GM13977 (cell line): ENCODE measurements at regions not wholly inside any gene's neighbourhood (a gene's known extent, or its start where the extent isn't known, plus 50 kb on each side); places are given as distances from the start of the nearest gene placed in this dataset.
"Not testable (repeated sequence)": the region's sequence is repeated elsewhere in the genome, so short reads cannot be mapped to it uniquely, and the experiment has no call there.

Source experiments
- DNase-seq: peaks from one replicate; pipeline ENCODE4 v3.0.0; 2012; ENCODE audit warnings: low spot score
- in situ Hi-C: fragments of 300-500 bp; cut with MboI; formaldehyde crosslinking; loops from one replicate; pipeline ENCODE4 v1.12.0; 2022; ENCODE audit warnings: low sequenced_read_pairs, low pct_unique_long_range_greater_than_20kb, mixed read lengths, inconsistent platforms; ENCODE audit not compliant: unreplicated experiment
- TF ChIP-seq, protein P1 (sequence below): IDR thresholded peaks from 2 replicates; pipeline ENCODE4 v1.5.1; 2012; ENCODE audit warnings: mild to moderate bottlenecking, control low read depth; ENCODE audit not compliant: insufficient read depth; ENCODE audit errors: extremely low read depth, missing control alignments

DNA sequence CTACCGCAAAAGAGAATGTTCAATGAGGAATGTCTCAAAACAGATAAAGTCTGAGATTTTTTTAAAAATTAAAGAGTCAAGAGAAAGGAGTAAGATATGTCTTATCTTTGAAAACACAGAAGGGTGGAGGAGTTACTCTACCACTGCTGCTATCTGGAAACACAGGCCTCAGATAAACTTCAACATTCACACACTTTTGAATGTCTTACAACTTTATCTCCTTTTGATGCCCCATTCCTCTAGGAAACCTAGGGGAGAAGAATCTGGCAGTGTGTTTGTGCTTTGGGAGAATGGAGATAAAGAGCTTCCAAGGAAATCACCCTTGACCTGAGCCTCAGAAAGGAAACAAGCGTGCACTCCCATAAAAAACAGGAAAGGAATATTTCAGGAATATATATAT, 468.2 kb downstream of the PLOD2 start:
- TF ChIP-seq, protein P1, sequence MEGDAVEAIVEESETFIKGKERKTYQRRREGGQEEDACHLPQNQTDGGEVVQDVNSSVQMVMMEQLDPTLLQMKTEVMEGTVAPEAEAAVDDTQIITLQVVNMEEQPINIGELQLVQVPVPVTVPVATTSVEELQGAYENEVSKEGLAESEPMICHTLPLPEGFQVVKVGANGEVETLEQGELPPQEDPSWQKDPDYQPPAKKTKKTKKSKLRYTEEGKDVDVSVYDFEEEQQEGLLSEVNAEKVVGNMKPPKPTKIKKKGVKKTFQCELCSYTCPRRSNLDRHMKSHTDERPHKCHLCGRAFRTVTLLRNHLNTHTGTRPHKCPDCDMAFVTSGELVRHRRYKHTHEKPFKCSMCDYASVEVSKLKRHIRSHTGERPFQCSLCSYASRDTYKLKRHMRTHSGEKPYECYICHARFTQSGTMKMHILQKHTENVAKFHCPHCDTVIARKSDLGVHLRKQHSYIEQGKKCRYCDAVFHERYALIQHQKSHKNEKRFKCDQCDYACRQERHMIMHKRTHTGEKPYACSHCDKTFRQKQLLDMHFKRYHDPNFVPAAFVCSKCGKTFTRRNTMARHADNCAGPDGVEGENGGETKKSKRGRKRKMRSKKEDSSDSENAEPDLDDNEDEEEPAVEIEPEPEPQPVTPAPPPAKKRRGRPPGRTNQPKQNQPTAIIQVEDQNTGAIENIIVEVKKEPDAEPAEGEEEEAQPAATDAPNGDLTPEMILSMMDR: no peak
- in situ Hi-C loops: no loop called here
- DNase-seq: no peak

DNA sequence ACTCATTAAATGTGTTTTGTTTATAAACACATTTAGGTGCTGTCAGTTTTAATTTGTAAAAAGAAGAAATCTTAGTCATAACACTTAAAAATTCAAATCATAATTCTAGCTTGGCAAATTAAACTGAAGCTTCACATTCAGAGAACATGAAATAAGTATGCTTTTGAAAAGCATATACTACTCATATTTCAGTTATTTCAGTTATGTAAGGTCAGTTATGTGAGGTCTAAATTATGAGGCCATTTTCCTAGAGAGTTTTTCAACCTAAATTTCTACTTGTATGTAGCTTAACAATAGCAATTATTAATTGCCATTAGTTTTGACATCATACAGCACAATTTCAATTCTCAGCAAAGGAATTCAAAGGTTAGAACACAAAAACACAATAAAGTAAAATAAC, 465.0 kb downstream of the PLOD2 start:
- no peak for DNase-seq
- TF ChIP-seq, protein P1: no peak
- in situ Hi-C loops: no loop called here

DNA sequence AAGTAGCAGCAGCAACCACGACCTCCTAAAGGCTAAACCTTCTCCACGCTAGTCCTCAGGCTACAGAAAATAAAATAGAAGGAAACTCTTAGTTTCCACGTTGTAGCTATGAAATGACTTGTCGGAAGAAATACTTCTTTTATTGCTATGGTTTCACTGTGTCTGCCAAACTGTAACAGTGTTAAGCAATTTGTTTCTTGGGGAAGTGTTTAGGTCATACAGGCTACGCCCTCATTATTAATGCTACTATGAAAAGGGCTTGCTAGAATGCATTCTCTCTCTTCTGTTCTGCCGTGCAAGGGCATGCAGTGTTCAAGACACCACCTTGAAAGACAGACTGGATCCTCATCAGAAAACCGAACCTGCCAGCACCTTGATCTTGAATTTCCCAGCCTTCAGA, 462.7 kb downstream of the PLOD2 start:
- TF ChIP-seq, protein P1: no peak
- in situ Hi-C loops: no loop called here
- DNase-seq: no peak

DNA sequence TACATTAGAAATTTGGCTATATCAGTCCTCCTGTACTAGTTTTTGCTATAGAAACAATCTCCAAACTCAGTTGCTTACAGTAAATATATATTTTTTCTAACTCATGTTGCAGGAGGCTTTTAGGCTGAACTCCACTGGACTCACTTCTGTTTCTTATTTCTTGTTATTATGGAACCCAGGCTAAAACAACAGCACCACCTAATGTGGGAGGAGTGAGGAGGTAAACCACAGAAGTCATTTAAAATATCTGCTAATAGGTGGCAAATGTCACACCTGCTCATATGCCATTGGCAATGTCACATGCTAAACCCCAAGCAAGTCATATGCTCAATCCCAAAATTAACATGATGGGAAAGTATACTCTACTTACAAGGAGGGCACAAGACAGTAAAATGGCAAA, 462.2 kb downstream of the PLOD2 start:
- in situ Hi-C loops: no loop called here
- DNase-seq: no peak
- TF ChIP-seq, protein P1: peak; percentile 9

DNA sequence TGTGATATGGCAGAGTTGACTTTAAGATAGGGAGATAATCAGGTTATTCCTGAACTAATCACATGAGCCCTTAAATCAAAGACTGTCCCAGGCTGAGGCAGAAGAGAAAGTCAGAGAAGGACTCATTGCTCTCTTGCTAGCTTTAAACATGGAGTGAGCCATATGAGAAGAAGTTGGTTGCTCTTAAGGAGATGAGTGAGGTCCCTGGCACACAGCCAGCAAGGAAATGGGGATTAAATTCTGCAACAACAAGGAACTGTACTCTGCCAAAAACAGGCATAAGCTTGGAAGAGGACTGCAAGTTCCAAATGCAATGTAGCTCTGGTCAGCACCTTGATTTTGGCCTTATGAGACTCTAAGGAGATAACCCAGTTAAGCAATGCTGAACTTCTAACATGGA, 457.0 kb downstream of the PLOD2 start:
- in situ Hi-C loops: no loop called here
- TF ChIP-seq, protein P1: no peak

DNA sequence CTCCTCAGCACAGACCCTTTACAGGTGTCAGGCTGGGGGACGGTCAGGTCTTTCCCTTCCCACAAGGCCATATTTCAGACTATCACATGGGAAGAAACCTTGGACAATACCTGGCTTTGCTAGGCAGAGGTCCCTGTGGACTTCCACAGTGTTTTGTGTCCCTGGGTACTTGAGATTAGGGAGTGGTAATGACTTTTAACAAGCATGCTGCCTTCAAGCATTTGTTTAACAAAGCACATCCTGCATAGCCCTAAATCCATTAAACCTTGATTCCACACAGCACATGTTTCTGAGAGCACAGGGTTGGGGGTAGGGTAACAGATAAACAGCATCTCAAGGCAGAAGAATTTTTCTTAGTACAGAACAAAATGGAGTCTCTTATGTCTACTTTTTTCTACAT, 451.2 kb downstream of the PLOD2 start:
- DNase-seq, in situ Hi-C loops: not testable (repeated sequence)

More for the DNA sequence above, 457.0 kb downstream of the PLOD2 start:
- DNase-seq: no peak

DNA sequence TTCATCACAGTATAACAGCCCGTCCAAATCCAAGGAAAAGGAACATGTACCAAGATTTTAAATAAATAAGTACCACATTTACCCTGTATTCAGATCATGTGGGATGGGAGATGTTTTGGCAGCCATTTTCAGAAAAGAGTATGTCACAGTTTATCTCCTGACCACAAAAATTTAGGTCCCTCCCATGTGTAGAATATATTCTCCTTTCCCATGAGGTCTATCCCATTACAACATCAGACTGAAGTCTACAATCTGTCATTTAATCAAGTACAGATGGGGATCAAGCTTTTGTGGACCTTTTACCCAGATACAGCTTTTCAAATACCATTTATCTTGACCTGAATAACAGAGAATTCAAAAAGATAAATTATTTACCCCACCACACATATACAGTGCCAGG, 444.5 kb downstream of the PLOD2 start:
- TF ChIP-seq, protein P1: no peak
- no peak for DNase-seq
- in situ Hi-C loops: no loop called here
